Glomerular visceral epithelial cell (primary cell): ENCODE measurements at regions not wholly inside any gene's neighbourhood (a gene's known extent, or its start where the extent isn't known, plus 50 kb on each side); places are given as distances from the start of the nearest gene placed in this dataset.

Source experiments
- DNase-seq: peaks from one replicate; pipeline ENCODE4 v3.0.0-alpha.2; 2016; ENCODE audit errors: extremely low spot score

DNA sequence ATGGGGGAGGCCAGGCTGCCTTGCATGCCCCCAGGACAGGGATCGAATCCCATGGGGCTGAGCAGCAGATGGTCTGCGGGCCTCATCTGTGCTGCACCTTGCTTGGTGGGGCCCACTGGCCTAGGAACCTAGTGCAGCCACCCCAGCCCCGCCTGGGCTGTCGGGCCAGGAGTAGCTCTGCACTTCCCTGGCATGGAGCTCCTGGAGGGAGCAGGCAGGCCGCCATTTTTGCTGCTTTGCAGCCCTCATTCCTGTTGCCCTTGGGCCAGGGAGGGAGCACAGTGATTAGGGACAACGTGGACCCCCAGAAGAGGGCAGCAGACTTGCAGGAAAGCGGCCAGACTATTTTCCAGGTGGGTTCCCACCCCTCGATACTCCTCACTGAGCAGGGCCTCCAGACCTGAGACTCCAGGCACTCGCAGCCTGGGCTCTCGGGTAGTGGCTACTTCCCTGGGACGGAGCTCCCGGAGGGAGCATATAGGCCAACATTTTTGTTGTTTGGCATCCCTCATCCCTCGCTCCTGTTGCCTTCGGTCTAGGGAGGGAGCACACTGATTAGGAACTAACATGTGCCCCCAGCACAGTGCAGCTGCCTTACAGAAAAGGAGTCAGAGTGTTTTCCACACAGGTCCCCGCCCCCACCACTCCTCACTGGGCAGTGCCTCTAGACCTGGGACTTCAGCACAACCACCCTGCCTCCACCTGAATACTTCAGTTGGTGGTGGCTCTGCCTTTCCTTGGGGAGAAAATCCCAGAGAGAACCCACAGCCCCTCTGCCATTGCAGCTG lies 99.5 kb downstream of the MAIP1 start:
- DNase-seq: no peak

DNA sequence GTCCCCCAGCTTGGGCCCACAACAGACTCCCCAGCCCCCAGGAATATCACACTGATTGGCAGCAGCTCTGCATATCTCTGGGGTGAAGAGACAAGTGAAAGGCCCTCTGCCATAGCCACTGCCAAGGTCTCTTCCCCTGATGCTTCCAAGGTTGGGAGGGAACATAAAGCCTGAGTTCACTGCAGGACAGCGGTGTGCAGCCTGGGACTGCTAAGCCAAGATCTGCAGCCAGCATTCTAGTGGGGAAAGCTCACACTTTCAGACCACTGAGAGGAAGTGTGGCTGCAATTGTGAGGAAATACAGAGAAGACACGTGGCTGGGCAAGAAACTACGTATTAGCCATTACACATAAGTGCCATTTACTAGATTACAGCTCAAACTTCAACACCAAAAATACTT lies 100.7 kb downstream of the MAIP1 start:
- no peak for DNase-seq

DNA sequence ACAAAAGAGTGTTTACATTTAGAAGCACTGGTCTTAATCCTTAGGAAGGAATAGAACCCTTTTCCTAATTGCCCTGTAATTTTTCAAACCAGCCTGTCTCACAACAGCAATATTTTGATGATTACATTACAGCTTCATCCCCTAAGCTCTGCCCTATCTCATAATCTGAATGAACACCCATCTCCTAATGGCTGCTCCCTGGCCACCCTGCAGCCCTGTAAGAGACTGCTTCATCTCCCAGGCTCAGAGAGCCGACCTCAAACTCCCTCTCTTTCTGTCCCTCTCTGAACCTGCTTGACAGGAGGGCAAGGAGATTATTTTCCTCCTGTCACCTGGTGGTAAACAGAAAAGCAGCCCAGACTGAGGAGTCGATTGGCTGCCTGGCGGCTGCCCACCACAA lies 107.8 kb downstream of the MAIP1 start:
- DNase-seq: no peak

DNA sequence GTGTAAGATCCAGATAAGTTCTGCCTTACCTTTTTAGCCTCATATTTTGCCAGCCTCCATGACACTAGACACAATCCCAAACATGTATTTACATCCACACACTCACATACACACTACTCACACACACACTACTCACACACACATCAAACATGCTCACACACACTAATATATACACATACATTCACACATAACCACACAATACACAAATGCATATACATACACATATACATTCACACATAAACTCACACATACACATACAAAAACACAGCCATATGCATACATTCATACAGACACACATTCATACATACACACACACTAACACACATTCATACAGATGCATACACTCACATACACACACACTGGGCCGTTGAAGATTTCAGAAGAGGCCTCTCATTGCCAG lies 109.5 kb downstream of the MAIP1 start:
- DNase-seq: no peak

DNA sequence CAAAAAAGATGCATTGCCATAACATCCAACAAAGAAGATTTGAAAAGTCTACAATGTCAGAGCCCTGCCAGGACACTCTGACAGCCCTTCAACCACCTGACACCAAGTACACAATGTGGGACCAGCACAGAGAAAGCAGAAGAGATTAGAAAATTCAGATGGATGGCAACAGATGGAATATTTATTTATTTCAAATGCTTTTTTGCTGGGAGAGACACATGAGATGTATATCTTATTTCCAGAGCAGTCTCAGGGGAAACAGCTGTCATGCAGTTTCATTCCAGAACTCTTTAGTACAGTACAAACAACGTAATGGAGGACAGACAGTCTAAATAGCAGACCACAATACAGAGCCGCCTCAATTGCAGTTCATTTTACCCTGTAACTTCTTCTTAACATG lies 110.1 kb downstream of the MAIP1 start:
- no peak for DNase-seq

DNA sequence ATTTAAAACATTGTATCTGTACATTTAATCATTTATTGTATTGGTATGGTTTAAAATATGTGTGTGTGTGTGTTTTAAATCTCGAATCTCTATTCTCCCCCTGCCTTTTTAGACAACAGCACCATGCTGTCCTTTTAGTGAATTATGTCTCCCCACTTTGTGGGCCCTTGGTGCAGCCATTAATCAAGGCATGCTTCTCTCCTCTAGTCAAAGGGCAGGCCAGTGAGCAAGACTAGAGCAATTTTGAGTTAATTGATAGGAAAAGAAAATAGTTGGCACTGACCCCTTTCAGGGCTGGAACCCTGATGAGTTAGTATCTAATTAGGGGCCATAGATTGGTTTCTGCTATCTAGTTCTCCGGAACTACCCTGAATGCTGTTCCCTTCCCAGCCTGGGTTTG lies 111.0 kb downstream of the MAIP1 start:
- DNase-seq: no peak

DNA sequence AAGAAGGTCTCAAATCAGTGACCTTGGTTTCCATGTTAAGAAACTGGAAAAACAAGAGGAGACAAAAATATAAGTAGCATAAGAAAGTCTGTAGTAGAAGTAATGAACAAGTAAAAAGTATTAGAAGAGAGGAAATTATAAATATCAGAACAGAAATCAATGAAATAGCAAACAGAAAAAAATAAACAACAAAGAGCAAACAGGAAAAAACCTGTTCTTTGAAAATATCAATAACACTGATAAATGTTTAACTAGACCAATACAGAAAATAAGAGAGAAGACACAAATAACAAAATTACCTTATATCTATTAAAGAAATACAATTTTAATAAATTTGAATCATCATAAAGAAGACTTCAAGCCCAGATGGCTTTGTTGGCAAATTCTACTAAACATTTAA lies 113.3 kb downstream of the MAIP1 start:
- no peak for DNase-seq

DNA sequence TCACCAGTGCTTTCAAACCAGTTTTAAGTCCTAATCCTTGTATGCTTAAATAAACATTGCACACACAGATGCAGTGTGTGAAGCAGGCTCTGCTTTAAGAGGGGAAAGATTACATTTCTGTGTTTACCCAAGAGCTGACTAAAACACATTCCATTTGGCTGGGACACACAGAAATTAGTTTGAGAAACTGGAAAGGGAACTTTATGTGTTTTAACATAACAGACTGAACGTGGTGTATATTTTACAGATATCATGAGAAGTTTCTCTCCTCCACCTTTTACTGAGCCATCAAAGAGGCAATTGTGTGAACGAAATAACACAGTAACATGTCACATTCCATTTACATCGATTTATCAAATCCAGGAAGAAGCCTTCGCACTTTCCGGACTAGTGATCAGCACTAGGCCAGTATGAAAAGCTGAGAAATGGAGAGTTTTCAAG lies 121.8 kb downstream of the MAIP1 start:
- DNase-seq: peak; percentile 21

DNA sequence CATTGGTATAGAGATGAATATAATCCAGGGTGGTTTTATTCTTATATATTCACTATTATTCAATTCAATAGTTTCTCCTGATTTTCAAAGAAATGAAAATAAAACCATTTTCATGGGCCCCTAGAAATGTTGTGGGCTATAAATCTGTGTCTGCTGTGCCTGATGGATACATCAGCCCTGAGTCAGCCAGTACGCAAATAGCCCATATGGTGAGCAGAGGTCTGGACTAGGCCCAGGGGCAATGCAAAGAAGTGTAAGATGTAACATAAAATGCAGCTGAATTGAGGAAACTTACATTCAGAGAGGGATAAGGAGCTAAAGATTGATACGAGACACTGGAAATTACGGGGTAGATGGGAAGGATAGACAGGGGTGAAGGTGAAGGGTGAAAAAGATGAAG lies 122.5 kb downstream of the MAIP1 start:
- DNase-seq: no peak

DNA sequence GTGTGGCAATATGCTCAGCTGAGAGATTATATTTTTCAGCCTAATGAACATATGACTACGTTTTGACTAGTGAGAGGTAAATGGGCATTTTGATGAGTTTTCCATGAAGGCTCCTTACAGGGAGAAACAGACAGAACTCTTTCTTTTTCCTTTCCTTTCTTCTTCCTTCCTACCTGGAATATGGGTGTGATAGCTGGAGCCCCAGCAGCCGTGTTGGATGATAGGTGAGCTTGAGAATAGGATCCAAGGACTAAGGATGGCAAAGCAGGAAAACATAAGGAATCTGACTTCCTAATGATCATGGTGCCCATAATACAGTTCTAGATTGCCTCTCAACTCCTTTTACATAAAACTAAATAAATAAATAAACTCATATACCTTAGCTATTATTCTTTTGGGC lies 124.0 kb downstream of the MAIP1 start:
- DNase-seq: no peak

DNA sequence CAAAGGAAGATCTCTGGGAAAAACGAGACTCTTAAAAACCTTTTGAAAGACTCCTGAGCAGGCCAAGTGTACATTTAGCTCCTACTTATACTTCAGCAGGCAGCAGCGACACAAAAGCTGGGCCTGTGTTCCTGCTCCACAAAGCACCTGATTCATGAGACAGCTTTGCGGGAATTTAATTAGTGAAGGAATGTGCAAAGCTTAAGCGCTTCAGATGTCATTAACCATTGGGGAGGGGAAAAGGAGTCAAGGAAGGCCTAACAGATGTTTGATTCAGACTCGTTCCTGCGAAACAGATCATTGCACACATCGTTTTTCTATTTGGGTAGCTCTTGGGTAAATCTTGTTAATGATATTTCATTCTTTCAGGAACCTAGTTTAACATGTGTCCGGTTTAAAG lies 125.9 kb downstream of the MAIP1 start:
- peak; percentile 32 for DNase-seq

DNA sequence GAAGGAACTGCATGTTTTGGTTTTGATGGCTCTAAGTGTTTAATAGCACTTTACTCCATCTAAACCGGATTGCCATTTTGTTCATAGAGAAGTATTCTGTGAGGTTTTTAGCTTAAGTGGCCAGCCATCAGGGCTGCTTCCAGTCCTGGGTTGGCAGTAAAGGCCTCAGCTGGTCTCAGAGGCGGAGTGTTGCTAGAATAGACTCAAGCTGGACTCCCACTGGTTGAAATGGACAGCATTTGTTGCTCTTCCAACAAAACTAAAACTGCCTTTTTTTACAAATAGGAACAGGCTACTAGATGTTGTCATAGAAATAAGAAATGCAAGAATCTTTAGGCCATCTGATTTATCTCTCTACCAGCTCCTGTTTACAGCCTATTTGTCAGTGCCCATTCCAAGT lies 126.4 kb downstream of the MAIP1 start:
- DNase-seq: no peak

DNA sequence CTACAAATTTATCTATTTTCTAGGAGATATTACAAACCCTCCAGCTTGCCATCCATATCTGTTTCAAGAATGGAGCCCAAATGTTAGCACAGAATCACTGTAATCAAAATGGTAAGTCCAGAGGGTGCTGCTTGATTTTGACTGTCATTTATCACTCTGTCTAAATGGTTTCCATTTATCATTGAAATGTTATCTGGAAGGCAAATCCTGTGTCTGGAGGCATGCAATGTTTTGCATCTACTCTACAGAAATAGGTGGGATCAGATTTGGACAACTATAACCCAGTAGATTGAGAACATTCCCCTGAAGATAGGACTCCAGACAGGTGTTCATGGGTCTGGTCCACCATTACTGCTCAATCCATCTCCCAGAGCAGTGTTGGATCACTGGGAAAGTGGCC lies 128.7 kb downstream of the MAIP1 start:
- no peak for DNase-seq

DNA sequence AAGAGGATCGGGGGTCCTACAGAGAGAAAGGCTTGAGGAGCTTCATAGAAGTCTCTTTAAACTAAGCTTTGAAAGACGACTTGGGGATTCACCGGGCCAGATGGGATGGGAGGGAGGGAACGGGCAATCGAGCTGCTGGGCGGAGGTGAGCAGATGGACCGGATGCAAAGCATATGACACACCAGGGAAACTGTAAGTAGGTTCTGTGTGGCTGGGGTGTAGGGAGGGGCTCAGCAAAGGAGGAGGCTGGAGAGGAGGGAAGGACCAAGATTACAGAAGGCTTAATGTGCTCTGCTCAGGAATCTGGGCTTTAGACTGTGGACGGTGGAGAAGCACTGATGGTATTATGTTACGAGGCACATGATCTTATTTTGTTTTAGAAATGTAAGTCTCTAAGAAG lies 131.5 kb downstream of the MAIP1 start:
- DNase-seq: peak; percentile 8

DNA sequence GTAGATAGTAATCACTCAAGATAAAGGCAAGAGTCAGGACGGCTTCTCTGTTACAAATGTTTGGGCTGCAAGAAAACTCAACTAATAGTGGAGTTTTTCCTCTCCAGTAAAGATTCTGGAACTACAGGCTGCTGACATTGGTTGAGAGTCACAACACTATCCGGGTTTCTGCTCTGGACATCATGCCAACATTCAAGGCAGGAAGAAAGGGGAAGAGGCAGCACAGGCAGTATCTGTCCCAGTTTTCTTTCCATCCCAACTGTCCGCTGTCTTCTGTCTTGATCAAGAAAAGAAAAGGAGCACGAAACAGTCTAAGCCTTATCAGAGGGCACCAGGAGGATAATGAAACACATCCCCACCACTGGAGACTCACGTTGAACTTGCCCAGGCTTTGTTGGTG lies 132.1 kb downstream of the MAIP1 start:
- no peak for DNase-seq

DNA sequence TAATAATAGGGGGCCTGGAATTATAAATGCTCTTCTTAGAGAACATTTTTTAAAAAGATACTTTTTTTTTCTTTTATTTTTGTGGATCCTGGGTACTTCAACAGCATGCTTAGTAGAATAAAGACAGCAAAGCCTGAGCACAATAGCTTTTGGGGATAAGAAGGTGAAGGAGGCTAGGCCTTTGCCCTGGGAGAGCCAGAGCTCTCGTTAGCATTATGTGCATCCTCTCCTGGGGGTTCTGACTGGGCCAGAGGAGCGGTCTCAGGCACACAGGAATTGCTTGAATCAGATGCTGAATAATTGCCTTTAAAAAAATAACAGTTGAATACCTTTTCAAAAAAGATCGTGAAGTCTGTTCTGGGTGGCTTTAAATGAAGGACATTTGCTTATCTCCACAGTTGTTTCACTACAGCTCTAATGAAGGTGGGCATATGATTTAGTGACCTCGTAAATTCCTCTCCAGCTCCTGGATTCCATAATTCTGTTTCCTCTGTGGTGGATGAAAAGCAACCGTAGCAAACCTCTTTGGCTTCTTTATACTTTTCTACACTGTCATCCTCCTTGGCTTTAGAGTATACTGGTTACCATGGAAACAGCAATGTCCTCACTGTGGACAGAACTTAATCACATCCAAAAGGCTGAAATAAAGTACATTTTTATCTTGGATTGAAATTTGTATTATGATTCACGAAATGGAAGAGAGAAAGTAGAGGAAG lies 133.8 kb downstream of the MAIP1 start:
- DNase-seq: no peak

DNA sequence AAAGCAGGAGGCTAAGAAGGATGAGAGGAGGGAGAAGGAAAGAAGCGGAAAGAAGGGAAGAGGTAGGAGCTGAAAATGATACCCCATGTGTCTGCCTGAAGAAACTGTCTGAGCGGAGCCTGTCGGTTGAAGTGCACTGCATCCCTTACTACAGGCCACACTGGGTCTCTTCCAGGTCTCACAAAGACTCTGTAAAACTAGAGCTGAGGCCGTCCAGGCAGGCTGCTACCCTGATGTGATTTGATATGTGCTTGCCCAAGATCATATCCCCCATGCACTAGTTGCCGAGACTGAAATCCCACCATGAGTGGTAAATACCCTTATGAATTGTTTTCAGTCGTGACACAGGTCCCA lies 134.4 kb downstream of the MAIP1 start:
- DNase-seq: no peak

DNA sequence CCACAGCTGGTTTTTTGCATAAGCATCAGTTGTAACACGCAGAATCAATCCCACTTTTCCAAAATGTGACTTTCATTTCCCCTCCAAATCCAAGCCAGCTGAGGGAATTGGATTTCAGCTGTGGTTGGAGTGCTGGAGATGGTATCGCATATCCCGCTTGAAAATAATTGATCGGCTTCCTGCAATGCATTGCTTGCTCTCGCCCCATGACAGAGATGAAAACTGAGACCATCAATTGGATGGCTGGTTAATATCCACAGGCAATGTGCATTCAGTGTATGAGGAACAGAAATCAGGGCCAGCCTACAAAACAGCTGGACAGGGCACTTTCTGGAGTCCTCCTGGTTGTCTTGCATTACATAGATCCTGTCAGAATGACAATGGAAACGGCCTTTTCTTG lies 135.3 kb downstream of the MAIP1 start:
- DNase-seq: no peak

DNA sequence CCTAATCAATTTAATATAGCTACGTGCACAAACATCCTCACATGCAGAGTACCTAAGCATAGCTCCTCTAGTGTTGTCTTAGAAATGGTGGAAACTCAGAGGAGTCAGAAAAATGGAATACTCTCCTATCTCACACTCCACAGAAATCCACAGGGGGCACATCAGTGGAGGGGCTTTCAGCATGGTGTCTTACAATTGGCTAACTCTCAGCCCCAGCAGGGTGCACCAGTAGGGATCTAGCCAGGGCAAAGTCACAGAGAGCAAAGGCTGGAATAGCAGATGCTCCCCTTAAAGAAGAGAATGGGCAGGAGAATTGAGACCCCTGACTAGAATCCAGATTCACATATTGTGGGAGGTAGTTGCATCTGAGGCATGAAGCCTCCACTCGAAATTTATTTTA lies 135.7 kb downstream of the MAIP1 start:
- no peak for DNase-seq

DNA sequence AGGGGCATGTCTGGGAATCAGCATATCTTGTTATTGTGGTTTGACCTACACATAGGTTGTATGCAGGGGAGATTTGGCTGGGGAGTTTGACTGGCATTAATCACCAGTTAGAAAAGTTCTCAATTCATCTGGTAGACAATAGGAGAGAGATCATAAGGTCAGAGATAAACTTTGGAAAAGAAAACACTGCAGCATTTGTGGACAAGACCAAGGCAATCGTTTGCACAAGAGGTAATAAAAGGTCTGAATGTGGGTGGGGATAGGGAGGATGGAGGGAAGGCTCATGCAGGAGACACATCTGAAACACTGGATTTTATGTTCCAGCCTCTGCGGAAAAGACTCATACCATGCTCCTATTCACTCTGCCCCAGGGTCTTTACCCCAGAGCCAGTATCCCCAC lies 136.9 kb downstream of the MAIP1 start:
- DNase-seq: no peak

DNA sequence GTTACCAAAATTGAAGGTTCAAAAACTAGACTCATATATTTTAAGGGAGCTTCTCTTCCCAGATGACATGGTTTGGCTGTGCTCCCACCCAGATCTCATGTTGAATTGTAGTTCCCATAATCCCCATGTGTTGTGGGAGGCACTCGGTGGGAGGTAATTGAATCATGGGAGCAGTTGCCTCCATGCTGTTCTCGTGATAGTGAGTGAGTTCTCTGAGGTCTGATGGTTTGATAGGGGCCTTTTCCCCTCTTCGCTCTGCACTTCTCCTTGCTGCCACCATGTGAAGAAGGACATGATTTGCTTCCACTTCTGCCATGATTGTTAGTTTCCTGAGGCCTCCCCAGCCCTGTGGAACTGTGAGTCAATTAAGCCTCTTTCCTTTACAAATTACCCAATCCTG lies 140.1 kb downstream of the MAIP1 start:
- no peak for DNase-seq

DNA sequence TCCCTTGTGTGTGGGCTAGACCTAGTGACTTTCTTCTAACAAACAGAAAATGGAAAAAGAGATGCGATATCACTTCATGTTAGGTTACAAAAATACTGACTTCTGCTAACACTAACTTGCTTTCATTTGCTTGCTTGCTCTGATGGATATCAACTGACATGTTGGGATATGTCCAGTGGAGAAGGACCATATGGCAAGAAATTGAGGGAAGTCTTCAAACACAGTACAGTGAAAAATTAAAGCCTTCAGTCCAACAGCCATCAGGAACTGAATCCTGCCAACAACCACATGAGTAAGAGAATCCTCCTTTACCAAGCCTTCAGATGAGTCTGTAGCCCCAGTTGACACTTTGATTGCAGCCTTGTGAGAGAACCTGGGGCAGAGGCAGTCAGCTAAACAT lies 143.9 kb downstream of the MAIP1 start:
- DNase-seq: no peak

DNA sequence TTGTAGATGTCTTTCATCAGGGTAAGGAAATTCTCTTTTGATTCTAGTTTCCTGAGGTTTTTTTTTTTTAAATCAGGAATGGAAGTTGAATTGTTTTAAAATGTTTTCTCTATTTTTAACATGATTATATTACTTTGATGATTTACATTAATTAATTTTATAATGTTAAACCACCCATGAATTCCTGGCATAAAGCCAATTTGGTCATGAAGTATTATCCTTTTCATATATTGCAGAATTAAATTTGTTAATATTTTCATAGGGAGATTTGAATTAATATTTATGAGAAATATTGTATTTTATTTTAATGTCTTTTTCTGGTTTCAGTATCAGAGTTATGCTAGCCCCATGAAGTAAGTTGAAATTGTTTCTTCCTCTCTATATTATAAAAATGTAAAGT lies 144.6 kb downstream of the MAIP1 start:
- DNase-seq: no peak

DNA sequence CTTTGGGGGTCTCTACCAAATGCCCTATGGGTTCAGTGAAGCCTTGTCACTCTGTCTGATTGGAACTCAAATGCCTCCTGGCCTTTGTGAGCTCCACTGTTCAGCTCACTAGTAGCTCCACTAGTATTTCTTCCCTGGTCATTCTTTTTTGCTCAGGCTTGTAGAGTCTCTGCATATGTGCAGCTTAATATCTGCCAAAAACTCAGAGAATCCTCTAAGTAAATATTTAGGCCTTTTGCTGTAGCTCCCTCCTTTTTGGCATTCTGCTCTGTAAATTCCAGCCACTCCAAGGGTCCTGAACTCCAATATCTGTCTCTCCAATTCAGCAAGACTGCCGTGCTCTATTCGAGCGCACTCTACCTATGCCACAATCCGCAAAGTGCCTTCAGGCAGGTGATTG lies 146.5 kb downstream of the MAIP1 start:
- DNase-seq: no peak
